ENCODE measurements at regions not wholly inside any gene's neighbourhood (a gene's known extent, or its start where the extent isn't known, plus 50 kb on each side); places are given as distances from the start of the nearest gene placed in this dataset.

- TF ChIP-seq CTCF (conservative IDR thresholded peaks at IDR 0.05; ENCODE audit: low read length), result no peak
- no peak for TF ChIP-seq EZH2phosphoT487 (IDR thresholded peaks at IDR 0.05; ENCODE audit: borderline replicate concordance, low read depth, low read length)
Measured at GRCh38 chr10:125362950-125363349, 202.6 kb upstream of the CTBP2 start.

Data from OCI-LY7 (cell line).